K562 (cell line): ENCODE measurements at regions not wholly inside any gene's neighbourhood (a gene's known extent, or its start where the extent isn't known, plus 50 kb on each side); places are given as distances from the start of the nearest gene placed in this dataset.

ENCODE experiments used
- ARNT ChIP-seq, 2 experiments: fragments of 450-650 bp; IDR thresholded peaks; 2 replicates each; pipeline ENCODE4 v1.6.1; 2016; ENCODE audit warnings: mild to moderate bottlenecking in 1 of 2
- E2F3 ChIP-seq: fragments of 250-450 bp; sonication (Bioruptor Pico); IDR thresholded peaks from 2 replicates; pipeline ENCODE4 v1.4.0; 2020; ENCODE audit warnings: mild to moderate bottlenecking
- THRAP3 ChIP-seq: fragments of 450-650 bp; IDR thresholded peaks from 2 replicates; pipeline ENCODE4 v1.6.1; 2016; ENCODE audit warnings: mild to moderate bottlenecking, inconsistent platforms, borderline replicate concordance
- ZNF766 ChIP-seq: fragments of 200-800 bp; sonication (Bioruptor generic); conservative IDR thresholded peaks from 2 replicates; pipeline ENCODE4 v1.6.1; 2016; ENCODE audit warnings: missing genetic modification characterization, missing compliant biosample characterization
- TF ChIP-seq, protein P1 (sequence below), 2 experiments: fragments of 450-650 bp; IDR thresholded peaks; 2 replicates each; pipeline ENCODE4 v1.6.1; 2018; ENCODE audit warnings: mild to moderate bottlenecking in 2 of 2, low read depth in 1 of 2; ENCODE audit not compliant: partially characterized antibody in 2 of 2
- TF ChIP-seq, protein P2 (sequence below): fragments of 250-450 bp; sonication (Bioruptor Pico); IDR thresholded peaks from 2 replicates; pipeline ENCODE4 v1.9.0; 2021; ENCODE audit warnings: mild to moderate bottlenecking, inconsistent platforms

DNA sequence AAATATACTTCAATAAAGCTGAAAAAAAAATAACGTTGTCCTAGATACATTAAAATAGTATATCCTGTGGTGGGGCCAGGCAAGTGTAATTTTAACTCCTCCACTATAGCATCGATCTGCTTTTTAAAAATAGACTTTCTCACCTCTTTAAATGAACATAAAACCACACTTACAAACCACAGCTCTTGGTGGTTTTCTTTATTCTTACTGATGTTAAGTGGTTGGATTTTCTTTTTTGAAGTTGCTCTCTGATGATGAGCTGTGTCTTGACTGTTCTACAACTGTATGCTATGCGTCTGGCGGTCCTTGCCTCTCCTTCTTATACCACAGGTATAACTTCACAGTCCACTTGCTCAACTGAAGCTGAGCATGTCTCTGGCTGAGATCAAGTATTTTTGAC is 721.5 kb upstream of the KLHL1 start (continued):
- TF ChIP-seq, protein P1, sequence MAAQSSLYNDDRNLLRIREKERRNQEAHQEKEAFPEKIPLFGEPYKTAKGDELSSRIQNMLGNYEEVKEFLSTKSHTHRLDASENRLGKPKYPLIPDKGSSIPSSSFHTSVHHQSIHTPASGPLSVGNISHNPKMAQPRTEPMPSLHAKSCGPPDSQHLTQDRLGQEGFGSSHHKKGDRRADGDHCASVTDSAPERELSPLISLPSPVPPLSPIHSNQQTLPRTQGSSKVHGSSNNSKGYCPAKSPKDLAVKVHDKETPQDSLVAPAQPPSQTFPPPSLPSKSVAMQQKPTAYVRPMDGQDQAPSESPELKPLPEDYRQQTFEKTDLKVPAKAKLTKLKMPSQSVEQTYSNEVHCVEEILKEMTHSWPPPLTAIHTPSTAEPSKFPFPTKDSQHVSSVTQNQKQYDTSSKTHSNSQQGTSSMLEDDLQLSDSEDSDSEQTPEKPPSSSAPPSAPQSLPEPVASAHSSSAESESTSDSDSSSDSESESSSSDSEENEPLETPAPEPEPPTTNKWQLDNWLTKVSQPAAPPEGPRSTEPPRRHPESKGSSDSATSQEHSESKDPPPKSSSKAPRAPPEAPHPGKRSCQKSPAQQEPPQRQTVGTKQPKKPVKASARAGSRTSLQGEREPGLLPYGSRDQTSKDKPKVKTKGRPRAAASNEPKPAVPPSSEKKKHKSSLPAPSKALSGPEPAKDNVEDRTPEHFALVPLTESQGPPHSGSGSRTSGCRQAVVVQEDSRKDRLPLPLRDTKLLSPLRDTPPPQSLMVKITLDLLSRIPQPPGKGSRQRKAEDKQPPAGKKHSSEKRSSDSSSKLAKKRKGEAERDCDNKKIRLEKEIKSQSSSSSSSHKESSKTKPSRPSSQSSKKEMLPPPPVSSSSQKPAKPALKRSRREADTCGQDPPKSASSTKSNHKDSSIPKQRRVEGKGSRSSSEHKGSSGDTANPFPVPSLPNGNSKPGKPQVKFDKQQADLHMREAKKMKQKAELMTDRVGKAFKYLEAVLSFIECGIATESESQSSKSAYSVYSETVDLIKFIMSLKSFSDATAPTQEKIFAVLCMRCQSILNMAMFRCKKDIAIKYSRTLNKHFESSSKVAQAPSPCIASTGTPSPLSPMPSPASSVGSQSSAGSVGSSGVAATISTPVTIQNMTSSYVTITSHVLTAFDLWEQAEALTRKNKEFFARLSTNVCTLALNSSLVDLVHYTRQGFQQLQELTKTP (IDR thresholded peaks at IDR 0.05; ENCODE audit: low read depth in 1 of 2, partially characterized antibody in 2 of 2): no peak
- TF ChIP-seq E2F3 (CRISPR knock-in tag) (no peak), ARNT (IDR thresholded peaks at IDR 0.05) (no peak), ZNF766 (CRISPR knock-in tag) (no peak), THRAP3 (no peak)
- TF ChIP-seq, protein P2, sequence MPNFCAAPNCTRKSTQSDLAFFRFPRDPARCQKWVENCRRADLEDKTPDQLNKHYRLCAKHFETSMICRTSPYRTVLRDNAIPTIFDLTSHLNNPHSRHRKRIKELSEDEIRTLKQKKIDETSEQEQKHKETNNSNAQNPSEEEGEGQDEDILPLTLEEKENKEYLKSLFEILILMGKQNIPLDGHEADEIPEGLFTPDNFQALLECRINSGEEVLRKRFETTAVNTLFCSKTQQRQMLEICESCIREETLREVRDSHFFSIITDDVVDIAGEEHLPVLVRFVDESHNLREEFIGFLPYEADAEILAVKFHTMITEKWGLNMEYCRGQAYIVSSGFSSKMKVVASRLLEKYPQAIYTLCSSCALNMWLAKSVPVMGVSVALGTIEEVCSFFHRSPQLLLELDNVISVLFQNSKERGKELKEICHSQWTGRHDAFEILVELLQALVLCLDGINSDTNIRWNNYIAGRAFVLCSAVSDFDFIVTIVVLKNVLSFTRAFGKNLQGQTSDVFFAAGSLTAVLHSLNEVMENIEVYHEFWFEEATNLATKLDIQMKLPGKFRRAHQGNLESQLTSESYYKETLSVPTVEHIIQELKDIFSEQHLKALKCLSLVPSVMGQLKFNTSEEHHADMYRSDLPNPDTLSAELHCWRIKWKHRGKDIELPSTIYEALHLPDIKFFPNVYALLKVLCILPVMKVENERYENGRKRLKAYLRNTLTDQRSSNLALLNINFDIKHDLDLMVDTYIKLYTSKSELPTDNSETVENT (CRISPR knock-in tag): no peak
